ENCODE measurements at regions not wholly inside any gene's neighbourhood (a gene's known extent, or its start where the extent isn't known, plus 50 kb on each side); places are given as distances from the start of the nearest gene placed in this dataset.

GRCh38 chr6:6409397-6410030, 89.1 kb upstream of the F13A1 start:
- POLR2A ChIA-PET = no interaction called here
- no peak for DNase-seq (ENCODE audit: low spot score)
- no peak for TF ChIP-seq TEAD4 (CRISPR knock-in tag; IDR thresholded peaks at IDR 0.05)
- TF ChIP-seq ZNF423 (CRISPR knock-in tag; IDR thresholded peaks at IDR 0.05) = no peak
- no peak for TF ChIP-seq SOX15 (CRISPR knock-in tag; IDR thresholded peaks at IDR 0.05)
- no peak for TF ChIP-seq ZNF219 (CRISPR knock-in tag; IDR thresholded peaks at IDR 0.05; ENCODE audit: borderline replicate concordance)
- no peak for TF ChIP-seq NR3C1 (CRISPR knock-in tag; conservative IDR thresholded peaks at IDR 0.05; ENCODE audit: low read depth)
- H3K9me3 Mint-ChIP-seq = no peaks in the 10 kb centered on the region
- no peak overlapping the region for H3K4me3 Mint-ChIP-seq
- no peaks in the 10 kb centered on the region for H3K27me3 Mint-ChIP-seq (ENCODE audit: low read depth)
- H3K36me3 Mint-ChIP-seq = no peaks in the 10 kb centered on the region
- CTCF ChIA-PET = interaction anchor here (1.9 kb wide), 1 partner anchor 278 kb away, joined by 7 read pairs; no protein-coding TSS in a partner anchor
- no peak overlapping the region for H3K27ac Mint-ChIP-seq
- peak; percentile 61 for ATAC-seq
- peaks cover 7% of the 10 kb centered on the region for H3K4me1 Mint-ChIP-seq

DNA sequence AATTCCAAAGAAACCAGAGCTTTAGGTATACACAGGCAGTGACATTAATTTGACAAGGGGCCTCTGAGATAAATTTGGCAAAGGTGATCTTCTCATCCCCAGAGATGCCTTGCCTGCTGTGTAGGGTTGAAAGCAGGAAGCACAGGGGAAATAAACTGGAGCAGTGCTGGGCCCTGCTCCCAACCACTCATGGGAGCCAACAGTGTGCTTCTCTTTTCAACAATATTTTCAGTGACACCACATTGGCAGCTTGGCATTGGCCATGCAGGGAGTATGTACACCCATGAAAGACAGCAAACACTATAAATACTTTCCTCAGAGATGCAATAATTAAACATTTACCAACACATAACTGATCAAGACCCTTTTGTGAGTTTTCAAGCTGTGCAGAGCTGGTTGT, 90.7 kb upstream of the F13A1 start:
- no peaks in the 10 kb centered on the region for H3K36me3 Mint-ChIP-seq
- ATAC-seq = no peak
- no peak for TF ChIP-seq SMAD3 (CRISPR knock-in tag; IDR thresholded peaks at IDR 0.05; ENCODE audit: borderline replicate concordance)
- TF ChIP-seq EMX1 (CRISPR knock-in tag; IDR thresholded peaks at IDR 0.05) = no peak
- TF ChIP-seq ZNF281 (CRISPR knock-in tag; IDR thresholded peaks at IDR 0.05) = no peak
- TF ChIP-seq ESRRA (CRISPR knock-in tag; IDR thresholded peaks at IDR 0.05; ENCODE audit: borderline replicate concordance) = no peak
- TF ChIP-seq OVOL2 (CRISPR knock-in tag; IDR thresholded peaks at IDR 0.05; ENCODE audit: borderline replicate concordance) = no peak
- TF ChIP-seq, protein P1, sequence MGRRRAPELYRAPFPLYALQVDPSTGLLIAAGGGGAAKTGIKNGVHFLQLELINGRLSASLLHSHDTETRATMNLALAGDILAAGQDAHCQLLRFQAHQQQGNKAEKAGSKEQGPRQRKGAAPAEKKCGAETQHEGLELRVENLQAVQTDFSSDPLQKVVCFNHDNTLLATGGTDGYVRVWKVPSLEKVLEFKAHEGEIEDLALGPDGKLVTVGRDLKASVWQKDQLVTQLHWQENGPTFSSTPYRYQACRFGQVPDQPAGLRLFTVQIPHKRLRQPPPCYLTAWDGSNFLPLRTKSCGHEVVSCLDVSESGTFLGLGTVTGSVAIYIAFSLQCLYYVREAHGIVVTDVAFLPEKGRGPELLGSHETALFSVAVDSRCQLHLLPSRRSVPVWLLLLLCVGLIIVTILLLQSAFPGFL (CRISPR knock-in tag; IDR thresholded peaks at IDR 0.05; ENCODE audit: borderline replicate concordance) = no peak
- no peak for TF ChIP-seq TP53 (CRISPR knock-in tag; IDR thresholded peaks at IDR 0.05)
- TF ChIP-seq ZNF138 (CRISPR knock-in tag; conservative IDR thresholded peaks at IDR 0.05) = no peak
- TF ChIP-seq RORB (CRISPR knock-in tag; IDR thresholded peaks at IDR 0.05) = no peak
- no peak for TF ChIP-seq ZNF219 (CRISPR knock-in tag; IDR thresholded peaks at IDR 0.05; ENCODE audit: borderline replicate concordance)
- TF ChIP-seq, protein P2, sequence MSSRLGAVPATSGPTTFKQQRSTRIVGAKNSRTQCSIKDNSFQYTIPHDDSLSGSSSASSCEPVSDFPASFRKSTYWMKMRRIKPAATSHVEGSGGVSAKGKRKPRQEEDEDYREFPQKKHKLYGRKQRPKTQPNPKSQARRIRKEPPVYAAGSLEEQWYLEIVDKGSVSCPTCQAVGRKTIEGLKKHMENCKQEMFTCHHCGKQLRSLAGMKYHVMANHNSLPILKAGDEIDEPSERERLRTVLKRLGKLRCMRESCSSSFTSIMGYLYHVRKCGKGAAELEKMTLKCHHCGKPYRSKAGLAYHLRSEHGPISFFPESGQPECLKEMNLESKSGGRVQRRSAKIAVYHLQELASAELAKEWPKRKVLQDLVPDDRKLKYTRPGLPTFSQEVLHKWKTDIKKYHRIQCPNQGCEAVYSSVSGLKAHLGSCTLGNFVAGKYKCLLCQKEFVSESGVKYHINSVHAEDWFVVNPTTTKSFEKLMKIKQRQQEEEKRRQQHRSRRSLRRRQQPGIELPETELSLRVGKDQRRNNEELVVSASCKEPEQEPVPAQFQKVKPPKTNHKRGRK (CRISPR knock-in tag; IDR thresholded peaks at IDR 0.05; ENCODE audit: borderline replicate concordance) = no peak
- no peak for TF ChIP-seq USF2 (CRISPR knock-in tag; IDR thresholded peaks at IDR 0.05)
- TF ChIP-seq ZNF232 (CRISPR knock-in tag; IDR thresholded peaks at IDR 0.05) = no peak
- TF ChIP-seq ZNF671 (CRISPR knock-in tag; IDR thresholded peaks at IDR 0.05) = no peak
- H3K4me3 Mint-ChIP-seq = no peak overlapping the region
- DNase-seq (ENCODE audit: low spot score) = no peak
- no peaks in the 10 kb centered on the region for H3K27me3 Mint-ChIP-seq (ENCODE audit: low read depth)
- H3K9me3 Mint-ChIP-seq = no peaks in the 10 kb centered on the region
- POLR2A ChIA-PET = no interaction called here
- CTCF ChIA-PET = no interaction called here
- H3K27ac Mint-ChIP-seq = no peak overlapping the region
- H3K4me1 Mint-ChIP-seq = peaks cover 4% of the 10 kb centered on the region
